Endothelial cell of umbilical vein (primary cell): ENCODE measurements at regions not wholly inside any gene's neighbourhood (a gene's known extent, or its start where the extent isn't known, plus 50 kb on each side); places are given as distances from the start of the nearest gene placed in this dataset.

Experiments used
- BruUV-seq: library from RNA; stranded (reverse); fragments of 400-500 nt; replicated peaks from 2 replicates; lab custom pipeline; 2021; lab: Mats Ljungman, UMichigan
- CTCF ChIA-PET: fragments of 300-600, 350-600 bp; sonication (Branson Sonifier 250); formaldehyde crosslinking; loops from one replicate; lab custom pipeline; 2021; ENCODE audit warnings: antibody characterized with exemption, inconsistent platforms; lab: Charles Lee
- POLR2A ChIA-PET: fragments of 300-600, 350-600 bp; sonication (Branson Sonifier 250); formaldehyde crosslinking; loops from one replicate; lab custom pipeline; 2021; ENCODE audit warnings: antibody characterized with exemption, inconsistent platforms; lab: Charles Lee
- DNase-seq: peaks from one replicate; pipeline ENCODE4 v3.0.0-alpha.2; 2011; ENCODE audit warnings: low read depth, low spot score
- FAIRE-seq: peaks from 2 replicates; lab custom pipeline; 2011; peaks lifted over from hg19 to GRCh38; lab: Jason Lieb, UNC
- H2AFZ ChIP-seq: 2 replicates; pipeline ENCODE4 v1.6.0; 2012; ENCODE audit warnings: low read depth, low read length, control low read depth, inconsistent platforms
- H3K27ac ChIP-seq: 2 replicates; pipeline ENCODE4 v1.5.1; 2011; ENCODE audit warnings: low read depth, mild to moderate bottlenecking, control low read depth, low read length, moderate library complexity; ENCODE audit not compliant: insufficient read depth
- H3K27me3 ChIP-seq, 2 experiments: 2 replicates each; pipeline versions ENCODE4 v1.6.0 to v1.6.1; 2011; ENCODE audit warnings: low read length in 2 of 2, mixed read lengths in 1 of 2; ENCODE audit not compliant: control insufficient read depth in 2 of 2, insufficient read depth in 2 of 2
- H3K36me3 ChIP-seq, 2 experiments: 2 replicates in 1 of 2; 3 replicates in 1 of 2; pipeline ENCODE4 v1.5.1; 2011; ENCODE audit warnings: low read length in 2 of 2, mild to moderate bottlenecking in 1 of 2, moderate library complexity in 1 of 2; ENCODE audit not compliant: control insufficient read depth in 2 of 2, insufficient read depth in 2 of 2; ENCODE audit errors: extremely low read depth in 1 of 2
- H3K4me1 ChIP-seq: 3 replicates; pipeline ENCODE4 v1.5.1; 2011; ENCODE audit warnings: mild to moderate bottlenecking, low read length; ENCODE audit not compliant: control insufficient read depth, insufficient read depth; ENCODE audit errors: extremely low read depth
- H3K4me2 ChIP-seq: 2 replicates; pipeline ENCODE4 v1.6.1; 2011; ENCODE audit warnings: low read length, control low read depth, mixed read lengths; ENCODE audit not compliant: insufficient read depth
- H3K4me3 ChIP-seq, 3 experiments: fragments of 200-600 bp in 1 of 3; sonication (generic), shearing (Covaris generic) in 1 of 3; replicated peaks in 1 of 3; 2 replicates each; pipeline ENCODE4 v1.5.1; 2011 to 2016; ENCODE audit warnings: control low read depth in 3 of 3, low read length in 3 of 3, mild to moderate bottlenecking in 2 of 3, inconsistent platforms in 1 of 3, low read depth in 1 of 3, moderate library complexity in 1 of 3; ENCODE audit not compliant: insufficient read depth in 1 of 3
- H3K79me2 ChIP-seq: 2 replicates; pipeline ENCODE4 v1.6.0; 2012; ENCODE audit warnings: low read length, inconsistent platforms; ENCODE audit not compliant: control insufficient read depth, insufficient read depth
- H3K9ac ChIP-seq: replicated peaks from 2 replicates; pipeline ENCODE3; 2011; ENCODE audit warnings: low read length, control low read depth; ENCODE audit not compliant: insufficient read depth; ENCODE audit errors: extremely low read depth
- H3K9me1 ChIP-seq: replicated peaks from 3 replicates; pipeline ENCODE4 v1.6.0; 2011; ENCODE audit warnings: mild to moderate bottlenecking, low read length; ENCODE audit not compliant: control insufficient read depth, insufficient read depth; ENCODE audit errors: extremely low read depth
- H3K9me3 ChIP-seq: replicated peaks from 2 replicates; pipeline ENCODE4 v1.5.1; 2012; ENCODE audit warnings: low read length, inconsistent platforms; ENCODE audit not compliant: control insufficient read depth, insufficient read depth
- H4K20me1 ChIP-seq: replicated peaks from 2 replicates; pipeline ENCODE3; 2011; ENCODE audit warnings: mild to moderate bottlenecking, low read length; ENCODE audit not compliant: control insufficient read depth, insufficient read depth; ENCODE audit errors: extremely low read depth
- EZH2 ChIP-seq: IDR thresholded peaks from 2 replicates; pipeline ENCODE4 v1.6.1; 2012; ENCODE audit warnings: borderline replicate concordance, low read depth, mild to moderate bottlenecking, moderate library complexity, low read length, inconsistent platforms; ENCODE audit not compliant: severe bottlenecking
- FOS ChIP-seq: IDR thresholded peaks from 2 replicates; pipeline ENCODE4 v1.6.1; 2011; ENCODE audit warnings: mild to moderate bottlenecking, low read length, moderate library complexity, borderline replicate concordance; ENCODE audit not compliant: insufficient read depth
- GATA2 ChIP-seq: IDR thresholded peaks from 2 replicates; pipeline ENCODE4 v1.7.0; 2011; ENCODE audit warnings: low read depth, mild to moderate bottlenecking, moderate library complexity, mixed read lengths, low read length; ENCODE audit not compliant: insufficient read length, insufficient read depth
- JUN ChIP-seq: IDR thresholded peaks from 2 replicates; pipeline ENCODE4 v1.6.1; 2011; ENCODE audit warnings: borderline replicate concordance, low read depth; ENCODE audit not compliant: insufficient read length, insufficient read depth
- MAX ChIP-seq: IDR thresholded peaks from 2 replicates; pipeline ENCODE4 v1.6.1; 2011; ENCODE audit not compliant: insufficient read depth, insufficient read length
- MYC ChIP-seq: IDR thresholded peaks from one replicate; pipeline ENCODE4 v1.6.1; 2011; ENCODE audit warnings: mild to moderate bottlenecking, low read depth, low read length
- POLR2A ChIP-seq: IDR thresholded peaks from 2 replicates; pipeline ENCODE4 v1.6.1; 2012; ENCODE audit warnings: low read depth, mild to moderate bottlenecking, control low read depth, low read length
- POLR2AphosphoS5 ChIP-seq: IDR thresholded peaks from 2 replicates; pipeline ENCODE4 v1.6.1; 2012; ENCODE audit warnings: low read depth, mild to moderate bottlenecking, control low read depth, low read length, moderate library complexity; ENCODE audit not compliant: insufficient read depth
- dilution Hi-C: fragments of 300-500 bp; cut with MboI; formaldehyde crosslinking; loops from one replicate; pipeline ENCODE4 v1.15.0; 2019; ENCODE audit warnings: low sequenced_read_pairs; ENCODE audit not compliant: extremely low pct_ligation_motif_present
- intact Hi-C: fragments of 100-400 bp; cut with micrococcal nuclease; formaldehyde crosslinking; loops from one replicate; pipeline ENCODE4 v1.10.0; 2022
- TF ChIP-seq, protein P1 (sequence below), 2 donors: IDR thresholded peaks; 1 replicate in 1 of 2; 2 replicates in 1 of 2; pipeline ENCODE4 v1.5.1; 2011; ENCODE audit warnings: low read length in 2 of 2, mild to moderate bottlenecking in 2 of 2, moderate library complexity in 2 of 2, control low read depth in 1 of 2, inconsistent platforms in 1 of 2, low read depth in 1 of 2; ENCODE audit not compliant: insufficient read depth in 1 of 2; ENCODE audit errors: extremely low read depth in 1 of 2

- no peak for FAIRE-seq
- no peaks in the 10 kb centered on the region for H3K4me1 ChIP-seq
- peaks cover 0 to 3% of the 10 kb centered on the region in 2 experiments for H3K27me3 ChIP-seq
- H3K9me1 ChIP-seq = no peaks in the 10 kb centered on the region
- ChIA-PET POLR2A (no interaction called here), CTCF (interaction anchor here (1.0 to 2.5 kb wide), 4 partner anchors 16 to 614 kb away, joined by 3 to 12 read pairs (median 4); partner anchors contain the start of gene GPR37)
- no peaks in the 10 kb centered on the region for H4K20me1 ChIP-seq
- no peaks in the 10 kb centered on the region for H3K79me2 ChIP-seq
- dilution Hi-C loops = no loop called here
- no peak for DNase-seq
- intact Hi-C loops = no loop called here
- H3K9me3 ChIP-seq = no peaks in the 10 kb centered on the region
- no TSS peak for BruUV-seq
- no peak overlapping the region for H3K4me2 ChIP-seq
- no peaks in the 10 kb centered on the region for H3K36me3 ChIP-seq
- TF ChIP-seq GATA2 = no peak
- TF ChIP-seq POLR2A = no peak
- H3K4me3 ChIP-seq = no peak overlapping the region
- H2AFZ ChIP-seq = no peak overlapping the region
- no peak overlapping the region for H3K9ac ChIP-seq
- no peak overlapping the region for H3K27ac ChIP-seq
These were observed 138.2 kb upstream of the TMEM229A start for GRCh38 chr7:124171068-124171467.

DNA sequence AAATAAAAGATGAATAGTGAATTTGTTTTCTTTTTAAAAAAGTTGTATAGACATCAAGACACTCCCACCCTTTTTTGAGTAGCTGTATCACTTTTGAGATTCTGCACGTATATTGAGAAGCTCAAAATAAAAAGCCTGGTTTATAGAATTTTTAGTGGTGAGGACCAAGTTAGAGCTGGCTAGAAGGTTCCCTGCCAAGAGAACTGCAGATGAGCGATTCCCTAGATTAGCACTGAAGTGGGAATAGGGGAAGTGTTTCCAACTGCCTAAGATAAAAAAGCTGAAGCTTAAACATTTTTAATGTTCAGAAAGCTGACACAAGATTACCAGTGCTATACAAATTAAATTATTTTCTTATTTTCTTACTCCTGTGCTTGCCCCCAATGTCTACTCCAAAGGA lies 135.7 kb upstream of the TMEM229A start:
- Histone ChIP-seq H2AFZ (no peak overlapping the region), H3K27ac (no peak overlapping the region), H3K4me1 (no peaks in the 10 kb centered on the region), H3K36me3 (no peaks in the 10 kb centered on the region), H3K9me3 (no peaks in the 10 kb centered on the region), H3K9ac (no peak overlapping the region), H3K79me2 (no peaks in the 10 kb centered on the region), H4K20me1 (no peaks in the 10 kb centered on the region), H3K4me2 (no peak overlapping the region), H3K27me3 (peaks cover 0 to 3% of the 10 kb centered on the region in 2 experiments), H3K4me3 (no peak overlapping the region), H3K9me1 (no peaks in the 10 kb centered on the region)
- ChIA-PET CTCF (interaction anchor here (1.0 to 2.2 kb wide), 2 partner anchors 10 to 616 kb away, joined by 3 to 6 read pairs; no protein-coding TSS in a partner anchor), POLR2A (no interaction called here)
- BruUV-seq = no TSS peak
- TF ChIP-seq MYC (no peak), GATA2 (no peak), JUN (no peak), EZH2 (no peak), FOS (no peak), POLR2AphosphoS5 (no peak), MAX (no peak)
- TF ChIP-seq, protein P1, sequence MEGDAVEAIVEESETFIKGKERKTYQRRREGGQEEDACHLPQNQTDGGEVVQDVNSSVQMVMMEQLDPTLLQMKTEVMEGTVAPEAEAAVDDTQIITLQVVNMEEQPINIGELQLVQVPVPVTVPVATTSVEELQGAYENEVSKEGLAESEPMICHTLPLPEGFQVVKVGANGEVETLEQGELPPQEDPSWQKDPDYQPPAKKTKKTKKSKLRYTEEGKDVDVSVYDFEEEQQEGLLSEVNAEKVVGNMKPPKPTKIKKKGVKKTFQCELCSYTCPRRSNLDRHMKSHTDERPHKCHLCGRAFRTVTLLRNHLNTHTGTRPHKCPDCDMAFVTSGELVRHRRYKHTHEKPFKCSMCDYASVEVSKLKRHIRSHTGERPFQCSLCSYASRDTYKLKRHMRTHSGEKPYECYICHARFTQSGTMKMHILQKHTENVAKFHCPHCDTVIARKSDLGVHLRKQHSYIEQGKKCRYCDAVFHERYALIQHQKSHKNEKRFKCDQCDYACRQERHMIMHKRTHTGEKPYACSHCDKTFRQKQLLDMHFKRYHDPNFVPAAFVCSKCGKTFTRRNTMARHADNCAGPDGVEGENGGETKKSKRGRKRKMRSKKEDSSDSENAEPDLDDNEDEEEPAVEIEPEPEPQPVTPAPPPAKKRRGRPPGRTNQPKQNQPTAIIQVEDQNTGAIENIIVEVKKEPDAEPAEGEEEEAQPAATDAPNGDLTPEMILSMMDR (IDR thresholded peaks at IDR 0.05; ENCODE audit: extremely low read depth in 1 of 2, insufficient read depth in 1 of 2, low read depth in 1 of 2, low read length in 2 of 2) = no peak
- FAIRE-seq (no peak), DNase-seq (no peak)
- dilution Hi-C loops (no loop called here), intact Hi-C loops (no loop called here)
